ENCODE measurements at regions not wholly inside any gene's neighbourhood (a gene's known extent, or its start where the extent isn't known, plus 50 kb on each side); places are given as distances from the start of the nearest gene placed in this dataset.

GRCh38 chr16:74030000-74030706, 266.5 kb upstream of the PSMD7 start:
- DNase-seq: no peak

DNA sequence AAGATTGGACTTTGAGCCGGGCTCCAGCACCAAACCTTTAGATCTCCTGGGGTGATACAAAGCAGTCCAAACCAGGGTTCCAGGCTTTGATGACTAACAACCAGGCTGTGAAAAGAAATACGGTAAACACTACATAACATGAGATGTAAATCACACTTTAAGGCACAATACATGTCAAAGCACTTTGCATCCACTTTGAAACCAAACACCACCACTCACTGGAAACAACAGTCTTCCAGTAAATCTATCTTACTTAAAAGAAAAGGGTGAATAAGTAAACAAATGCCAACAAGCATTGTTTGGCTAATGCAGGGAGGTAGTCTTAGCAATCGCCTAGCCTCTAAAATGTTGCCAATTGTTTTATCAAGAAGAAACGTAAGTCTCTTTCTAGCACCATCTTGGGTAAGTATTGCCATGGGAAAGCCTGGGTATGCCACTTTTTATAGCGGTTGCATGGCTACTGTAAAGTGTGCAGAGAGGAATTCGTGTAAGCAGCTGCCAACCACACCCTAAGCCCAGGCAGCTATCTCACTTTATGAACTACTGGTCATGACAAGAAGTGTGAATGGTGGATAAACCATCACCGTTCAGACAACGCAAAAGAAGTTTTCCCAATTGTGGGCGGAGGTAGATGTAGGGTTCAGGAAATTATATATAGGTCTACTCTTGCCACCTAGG, 267.4 kb upstream of the PSMD7 start:
- no peak for DNase-seq

- no peak for DNase-seq
Observed at GRCh38 chr16:74026373-74027281, 270.0 kb upstream of the PSMD7 start.

DNA sequence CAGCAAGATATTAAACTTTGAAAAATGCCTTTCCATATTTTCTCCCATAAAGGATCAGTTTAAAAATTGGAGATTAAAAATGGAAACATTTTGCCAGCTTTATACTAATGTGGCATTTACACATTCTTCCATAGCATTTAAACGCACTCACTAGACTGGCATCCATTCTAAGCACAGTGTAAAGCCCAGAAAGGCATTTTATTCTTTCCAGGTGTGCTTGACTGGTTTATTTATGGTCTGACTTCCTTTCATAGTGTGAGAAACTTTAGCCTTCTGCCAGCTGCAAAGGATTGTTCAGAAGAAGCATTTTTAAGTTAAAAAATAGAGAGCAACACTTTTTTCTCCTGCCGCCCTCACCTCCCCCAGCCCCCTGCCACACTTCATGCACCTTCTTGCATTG, 271.7 kb upstream of the PSMD7 start:
- no peak for DNase-seq

GRCh38 chr16:74020095-74020670, 276.4 kb upstream of the PSMD7 start:
- DNase-seq: no peak

DNA sequence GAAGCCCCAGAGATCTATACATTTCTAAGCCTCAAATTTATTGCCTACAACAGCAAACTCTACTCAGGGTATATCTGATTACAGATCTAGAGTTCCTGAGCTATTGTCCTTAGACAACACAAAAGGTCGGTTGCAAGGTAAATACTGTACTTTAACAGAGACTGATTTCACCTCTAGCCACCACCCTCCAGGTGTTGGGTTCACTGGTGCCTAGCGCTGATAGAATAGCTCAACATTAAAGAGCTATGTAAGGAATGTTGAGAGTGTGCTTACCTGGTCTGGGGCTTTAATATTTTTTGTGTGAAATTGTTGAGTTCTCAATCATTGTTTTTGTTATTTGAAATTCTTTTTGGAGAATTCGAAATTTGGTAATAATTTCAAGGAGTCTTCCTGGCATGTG, 277.0 kb upstream of the PSMD7 start:
- DNase-seq: no peak

DNA sequence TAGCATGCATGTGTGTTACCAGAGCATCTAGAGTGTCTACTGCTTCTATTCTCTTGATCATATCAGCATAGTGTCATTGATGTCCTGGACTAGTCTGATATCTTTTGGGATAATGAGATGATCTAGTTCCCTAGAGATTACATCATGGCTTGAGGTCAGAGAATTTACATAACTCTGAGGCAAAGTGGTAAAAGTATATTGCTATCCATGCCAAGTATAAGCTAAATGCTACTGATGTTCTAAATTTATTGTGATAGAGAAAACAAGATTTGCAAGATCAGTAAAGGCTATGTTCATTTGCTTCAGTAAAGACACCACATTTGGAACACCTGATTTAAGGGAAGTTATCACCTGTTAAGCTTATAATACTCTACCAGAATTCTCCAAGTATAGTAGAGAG, 280.7 kb upstream of the PSMD7 start:
- no peak for DNase-seq

- no peak for DNase-seq
Observed at GRCh38 chr16:73998707-73999106, 297.9 kb upstream of the PSMD7 start.

- DNase-seq: no peak
Observed at GRCh38 chr16:73997971-73998370, 298.6 kb upstream of the PSMD7 start.

DNA sequence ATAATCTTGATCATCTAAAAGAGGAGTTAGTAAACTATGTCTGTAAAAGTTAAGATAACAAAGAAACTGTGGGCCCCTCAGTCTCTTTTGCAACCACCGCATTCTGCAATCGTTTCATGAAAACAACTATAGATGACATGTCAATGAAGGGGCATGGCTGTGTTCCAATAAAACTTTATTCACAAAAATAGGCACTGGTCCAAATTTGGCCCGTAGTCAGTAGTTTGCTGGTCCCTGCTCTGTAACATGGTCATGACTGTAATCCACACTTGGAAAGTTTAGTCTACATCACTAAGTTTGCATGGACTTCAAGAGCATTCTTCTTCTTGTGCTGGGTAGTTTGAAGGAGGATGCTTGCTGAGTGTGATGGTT, 299.3 kb upstream of the PSMD7 start:
- DNase-seq: no peak

DNA sequence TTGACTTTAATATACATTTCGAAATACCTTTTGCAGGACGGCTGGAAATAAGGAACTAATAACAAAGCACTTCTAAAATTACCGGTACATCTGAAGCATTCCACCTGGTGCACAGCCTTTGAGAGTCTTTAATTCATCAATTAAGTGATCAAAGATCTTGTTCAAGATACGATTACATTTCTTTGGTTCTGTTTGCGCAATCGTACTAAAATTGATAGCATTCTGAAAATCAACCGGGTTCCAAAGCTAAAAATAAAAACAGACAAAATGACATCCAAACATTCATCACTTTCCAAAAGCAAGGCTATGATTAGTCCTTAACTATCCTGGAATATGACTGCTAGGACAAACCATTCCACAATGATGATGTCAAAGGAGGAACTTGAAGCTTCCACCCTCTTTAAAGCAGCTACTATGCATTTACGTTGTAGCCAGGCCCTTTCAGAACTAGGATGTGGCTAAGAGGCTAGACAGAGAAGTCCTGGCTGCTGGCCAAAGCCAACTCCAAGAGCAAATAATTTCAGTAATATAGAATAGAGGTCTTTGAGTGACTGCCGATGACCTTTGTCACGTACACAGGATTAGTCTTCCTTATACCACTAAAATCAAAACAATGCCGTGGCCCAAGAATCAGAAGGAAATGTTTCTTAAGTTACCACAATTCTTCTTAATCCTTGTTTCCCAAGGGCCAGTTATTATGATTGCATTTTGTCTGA, 299.8 kb upstream of the PSMD7 start:
- DNase-seq: no peak

DNA sequence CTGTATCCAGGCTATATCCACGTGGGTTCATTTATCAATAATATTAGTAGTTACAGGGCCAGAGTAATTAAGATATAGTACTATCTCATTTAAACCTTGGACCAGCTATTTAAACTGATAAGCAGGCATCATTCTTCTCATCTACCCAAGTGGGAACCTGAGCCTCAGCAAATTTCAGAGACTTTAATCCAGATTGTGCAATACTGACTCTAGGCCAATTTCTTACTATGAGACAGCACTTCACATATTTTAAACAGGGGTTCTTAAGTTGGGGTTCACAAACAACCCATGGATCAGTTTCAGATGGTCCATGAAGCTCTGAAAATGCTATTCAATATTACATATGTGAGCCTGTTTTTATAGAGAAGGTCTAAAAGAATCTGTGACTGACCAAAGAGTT, 302.7 kb upstream of the PSMD7 start:
- DNase-seq: no peak

DNA sequence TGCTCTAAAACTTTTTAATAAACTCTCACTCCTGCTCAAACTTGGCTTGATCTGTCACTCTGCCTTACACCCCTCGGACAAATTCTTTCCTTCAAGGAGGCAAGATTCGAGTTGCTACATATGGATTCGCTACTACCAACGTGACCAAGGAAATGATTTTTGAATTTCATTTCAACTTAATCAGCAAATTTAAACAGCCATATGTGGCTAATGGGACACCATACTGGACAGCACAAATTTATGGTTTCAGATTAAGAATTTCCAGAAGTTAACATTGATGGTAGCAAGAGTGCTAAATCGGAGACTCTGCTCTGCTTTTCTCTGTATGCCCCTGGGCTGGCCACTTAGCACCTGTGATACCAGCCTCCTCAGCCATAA, 318.2 kb upstream of the PSMD7 start:
- no peak for DNase-seq

DNA sequence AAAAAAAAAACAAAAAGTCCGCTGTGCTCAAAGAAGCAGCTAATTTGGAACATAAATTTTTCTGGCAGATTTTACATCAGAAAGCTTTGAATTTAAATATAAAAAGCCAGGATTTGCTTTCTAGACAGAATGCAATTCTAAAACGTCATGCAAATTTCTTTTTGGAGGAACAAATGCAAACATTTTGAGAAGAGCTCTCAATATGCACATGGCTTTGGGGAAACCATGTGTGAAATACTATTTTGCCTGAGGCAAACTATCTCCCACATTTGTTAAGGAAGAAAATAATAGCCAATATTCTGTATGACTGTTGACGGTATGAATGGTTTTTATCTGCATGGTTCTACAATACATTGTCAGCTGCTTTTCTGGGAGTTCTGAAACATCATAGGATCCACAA, 320.0 kb upstream of the PSMD7 start:
- no peak for DNase-seq

DNA sequence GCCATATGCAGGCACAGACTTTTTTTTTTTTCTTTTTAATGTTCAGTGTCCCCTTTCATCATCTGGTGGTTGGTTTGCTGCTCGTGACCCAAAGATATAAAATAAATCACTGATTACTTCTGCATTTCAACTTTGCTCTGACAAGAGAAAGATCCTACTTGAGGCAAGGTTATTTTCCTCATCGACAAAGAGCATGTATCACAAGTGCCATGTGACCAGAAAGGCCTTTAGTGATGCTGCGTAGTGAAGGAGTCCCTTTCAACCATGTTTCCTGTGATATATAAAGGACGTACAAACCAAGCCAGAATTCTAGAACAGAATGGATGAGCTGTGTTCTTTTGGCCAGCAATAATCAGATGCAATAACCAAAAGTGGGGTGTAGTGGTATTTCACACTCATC, 323.4 kb upstream of the PSMD7 start:
- no peak for DNase-seq

- no peak for DNase-seq
Observed at GRCh38 chr16:73966851-73967250, 329.8 kb upstream of the PSMD7 start.

DNA sequence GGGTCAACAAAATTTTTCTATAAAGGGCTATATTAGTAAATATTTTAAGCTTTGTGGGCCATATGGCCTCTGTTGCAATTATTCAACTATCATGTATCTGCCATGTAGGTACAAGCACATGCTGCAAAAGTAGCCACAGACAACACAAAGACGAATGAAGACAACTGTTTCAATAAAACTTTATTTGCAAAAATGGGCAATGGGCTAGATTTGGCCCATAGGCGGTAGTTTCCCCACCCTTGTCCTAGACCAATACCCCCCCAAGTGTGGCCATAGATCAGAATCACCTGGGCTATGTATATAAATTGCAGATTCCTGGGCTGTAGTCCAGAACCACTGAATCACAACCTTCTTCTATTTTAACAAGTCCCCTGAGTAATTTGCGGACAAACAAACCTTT, 331.0 kb upstream of the PSMD7 start:
- no peak for DNase-seq

GRCh38 chr16:73956587-73957494, 339.8 kb upstream of the PSMD7 start:
- DNase-seq: peak; percentile 15

DNA sequence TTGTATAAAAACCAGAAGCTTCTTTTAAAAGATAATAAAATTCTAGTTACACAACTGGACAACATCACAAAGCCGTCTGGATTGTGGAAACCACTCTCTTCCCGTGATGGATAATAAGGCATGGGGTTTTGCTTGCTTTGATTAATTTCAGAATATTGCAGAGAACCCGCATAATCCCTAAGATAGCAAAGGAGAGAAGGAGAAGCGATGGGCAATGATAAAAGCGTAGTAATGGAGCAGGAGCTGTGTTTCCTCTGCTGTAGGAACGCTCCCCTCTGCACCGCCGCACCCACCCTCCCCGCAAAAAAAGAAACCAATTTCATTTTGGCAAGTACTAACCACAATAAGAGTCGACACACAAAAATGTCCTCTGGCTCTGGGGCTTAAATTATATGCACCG, 340.9 kb upstream of the PSMD7 start:
- DNase-seq: no peak

DNA sequence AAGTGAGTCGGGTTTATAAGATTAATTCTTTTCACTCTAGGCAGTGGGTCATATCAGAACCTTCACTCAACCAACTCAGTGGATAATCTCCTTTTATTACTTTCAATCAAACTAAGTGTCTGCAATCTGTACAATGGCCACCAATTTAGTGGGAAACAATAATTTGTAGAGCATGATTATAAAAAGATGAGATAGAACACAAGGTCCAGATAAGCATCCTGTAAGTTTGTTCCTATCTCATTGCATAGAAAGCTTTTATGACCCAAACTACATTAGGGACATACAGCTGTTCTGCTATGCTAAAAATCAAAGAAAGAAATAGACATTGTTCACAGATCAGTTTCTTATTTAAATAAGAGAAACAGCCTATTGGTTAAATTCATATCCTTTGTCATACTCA, 341.4 kb upstream of the PSMD7 start:
- DNase-seq: no peak

DNA sequence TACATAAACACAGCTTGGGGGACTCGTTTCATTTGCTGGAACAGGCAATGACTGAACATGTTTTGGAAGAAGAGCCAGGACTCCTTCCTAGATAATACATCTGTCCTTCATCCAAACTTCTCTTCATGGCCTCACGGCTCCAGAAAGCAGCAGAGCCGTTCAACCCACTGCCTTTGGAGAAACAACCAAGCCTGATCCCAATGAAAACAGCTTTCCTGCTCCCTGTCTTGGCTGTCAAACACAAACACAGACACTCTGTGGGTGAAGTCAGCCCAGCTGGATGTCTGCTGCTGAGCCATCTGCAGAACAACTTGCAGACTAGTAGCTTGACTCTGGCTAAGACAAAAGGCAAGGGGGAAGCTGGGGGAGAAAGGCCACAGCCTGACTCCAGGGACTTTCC, 345.1 kb upstream of the PSMD7 start:
- DNase-seq: no peak

All from COR-L47 (cell line).